NT2/D1 (cell line): ENCODE measurements at regions not wholly inside any gene's neighbourhood (a gene's known extent, or its start where the extent isn't known, plus 50 kb on each side); places are given as distances from the start of the nearest gene placed in this dataset.

Experiments
- SUZ12 ChIP-seq: IDR thresholded peaks from 2 replicates; pipeline ENCODE4 v1.6.1; 2011; ENCODE audit not compliant: insufficient read length, insufficient read depth; ENCODE audit errors: extremely low read depth
- YY1 ChIP-seq: IDR thresholded peaks from 2 replicates; pipeline ENCODE4 v1.6.1; 2011; ENCODE audit not compliant: insufficient read length, insufficient read depth
- ZNF274 ChIP-seq: IDR thresholded peaks from 2 replicates; pipeline ENCODE4 v1.6.1; 2011; ENCODE audit warnings: mild to moderate bottlenecking, low read depth, low read length

GRCh38 chr6:155954149-155954548 is 498.5 kb upstream of the NOX3 start:
- TF ChIP-seq ZNF274 (no peak), YY1 (no peak), SUZ12 (no peak)
